Coronary artery (tissue), 2 donors: ENCODE measurements at regions not wholly inside any gene's neighbourhood (a gene's known extent, or its start where the extent isn't known, plus 50 kb on each side); places are given as distances from the start of the nearest gene placed in this dataset.
A peak's percentile ranks its signal among the peaks of the same experiment; 100 is the strongest.
"Not testable (repeated sequence)": the region's sequence is repeated elsewhere in the genome, so short reads cannot be mapped to it uniquely, and the experiment has no call there.

ENCODE experiments used
- DNase-seq: peaks from one replicate; pipeline ENCODE4 v3.0.0-alpha.2; 2017; ENCODE audit warnings: low spot score
- H3K27ac ChIP-seq, 2 donors: fragments of 200-600 bp; sonication (generic); one replicate each; pipeline ENCODE4 v1.5.1; 2016 to 2019
- H3K4me3 ChIP-seq: fragments of 200-600 bp; sonication (generic); 2 replicates; pipeline ENCODE4 v1.5.1; 2016; ENCODE audit warnings: mild to moderate bottlenecking, moderate library complexity
- CTCF ChIP-seq: fragments of 200-600 bp; sonication (generic); IDR thresholded peaks from one replicate; pipeline ENCODE4 v1.5.1; 2019; ENCODE audit warnings: antibody characterized with exemption

DNA sequence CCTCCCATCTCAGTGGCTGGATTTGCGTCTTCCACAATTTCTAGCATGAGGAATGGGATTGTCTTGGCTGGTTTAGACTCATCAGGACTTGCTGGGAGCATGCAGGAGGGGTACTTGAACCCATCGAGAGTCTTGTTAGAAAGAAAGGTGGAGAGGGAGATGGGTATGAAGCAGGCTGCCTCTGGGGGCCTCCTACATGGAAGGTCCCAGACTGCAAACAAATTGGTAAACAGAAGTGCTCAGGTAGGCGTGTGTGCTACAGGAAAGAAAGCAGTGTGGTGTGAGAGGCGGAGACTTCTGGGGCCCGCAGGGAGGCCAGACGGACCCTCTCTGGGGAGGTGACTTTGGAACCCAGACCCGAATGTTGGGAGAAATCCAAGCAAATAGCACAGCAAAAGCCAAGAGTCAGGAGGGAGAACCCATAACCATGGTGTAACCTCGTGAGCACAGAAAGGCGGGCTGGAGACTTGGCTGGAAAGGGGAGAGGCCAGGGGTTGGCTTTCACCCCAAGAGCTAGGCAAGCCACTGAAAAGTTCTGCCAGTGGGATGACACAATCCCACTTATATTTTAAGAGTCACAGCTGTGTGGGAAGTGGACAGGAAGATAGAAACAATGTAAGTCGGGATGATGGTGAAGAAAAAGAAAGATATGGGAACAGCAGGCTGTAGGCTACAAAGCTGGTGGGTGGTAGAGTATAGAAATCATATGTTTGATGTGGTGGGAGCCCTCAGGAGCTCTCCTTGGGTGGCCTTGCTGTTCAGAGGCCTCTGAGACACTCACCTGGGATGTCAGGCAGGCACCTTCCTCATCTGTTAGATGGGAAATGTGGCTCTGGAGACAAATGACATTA lies 130.1 kb upstream of the PRR20G start:
- Histone ChIP-seq H3K27ac (no peak overlapping the region), H3K4me3 (no peak overlapping the region)
- DNase-seq, result peak; percentile 65
- TF ChIP-seq CTCF, result no peak

DNA sequence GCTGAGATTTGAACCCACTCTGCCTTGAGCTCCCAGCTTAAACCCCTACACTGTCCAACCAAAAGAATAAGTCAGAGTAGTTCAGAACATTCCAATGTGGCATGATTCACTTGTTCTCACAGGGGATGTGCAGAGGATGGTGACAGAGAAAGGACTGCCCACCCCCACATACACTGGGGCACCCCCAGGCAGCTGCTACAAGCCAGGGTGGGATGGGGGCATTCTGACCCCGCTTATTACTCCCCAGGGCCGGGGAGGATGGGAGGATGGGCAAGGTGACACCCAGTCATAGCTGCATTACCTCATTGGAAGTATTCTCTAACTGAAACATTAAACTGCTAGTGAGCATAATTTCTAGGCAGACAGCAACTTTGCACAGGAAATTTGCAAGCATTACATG lies 126.0 kb upstream of the PRR20G start:
- DNase-seq, result no peak
- no peak for TF ChIP-seq CTCF
- H3K27ac ChIP-seq, result no peak overlapping the region
- H3K4me3 ChIP-seq, result no peak overlapping the region

DNA sequence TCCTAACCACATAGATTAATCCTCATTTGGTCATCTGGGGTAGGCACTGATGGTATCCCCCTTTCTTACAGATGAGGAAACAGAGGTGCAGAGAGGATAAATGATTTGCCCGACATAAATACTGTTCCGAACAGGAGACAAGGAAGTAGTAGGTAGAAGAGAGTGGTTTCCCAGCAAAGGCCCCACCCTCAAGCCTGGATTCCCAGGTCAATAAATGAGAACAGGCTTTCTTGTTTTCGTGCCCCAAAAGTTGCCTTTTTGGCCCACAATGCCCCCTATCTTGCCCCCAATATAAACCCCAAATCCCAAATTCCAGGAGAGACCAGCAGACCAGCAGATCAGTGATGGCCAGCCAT lies 125.5 kb upstream of the PRR20G start:
- no peak for DNase-seq
- Histone ChIP-seq H3K4me3 (no peak overlapping the region), H3K27ac (no peak overlapping the region)
- no peak for TF ChIP-seq CTCF

- H3K4me3 ChIP-seq, result no peak overlapping the region
- DNase-seq, result peak; percentile 64
- no peak overlapping the region for H3K27ac ChIP-seq
- TF ChIP-seq CTCF, result no peak
Measured at GRCh38 chr3:127412578-127413317, 124.9 kb upstream of the PRR20G start.

DNA sequence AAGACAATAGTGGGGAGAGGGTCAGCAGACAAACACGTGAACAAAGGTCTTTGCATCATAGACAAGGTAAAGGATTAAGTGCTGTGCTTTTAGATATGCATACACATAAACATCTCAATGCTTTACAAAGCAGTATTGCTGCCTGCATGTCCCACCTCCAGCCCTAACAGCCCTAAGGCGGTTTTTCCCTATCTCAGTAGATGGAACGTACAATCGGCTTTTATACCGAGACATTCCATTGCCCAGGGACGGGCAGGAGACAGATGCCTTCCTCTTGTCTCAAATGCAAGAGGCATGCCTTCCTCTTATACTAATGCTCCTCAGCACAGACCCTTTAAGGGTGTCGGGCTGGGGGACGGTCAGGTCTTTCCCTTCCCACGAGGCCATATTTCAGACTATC lies 124.0 kb upstream of the PRR20G start:
- not testable (repeated sequence) for H3K27ac ChIP-seq, H3K4me3 ChIP-seq, DNase-seq

GRCh38 chr3:127411083-127411727 lies 123.4 kb upstream of the PRR20G start:
- Histone ChIP-seq H3K4me3 (no peak overlapping the region), H3K27ac (no peak overlapping the region)
- no peak for TF ChIP-seq CTCF
- no peak for DNase-seq

DNA sequence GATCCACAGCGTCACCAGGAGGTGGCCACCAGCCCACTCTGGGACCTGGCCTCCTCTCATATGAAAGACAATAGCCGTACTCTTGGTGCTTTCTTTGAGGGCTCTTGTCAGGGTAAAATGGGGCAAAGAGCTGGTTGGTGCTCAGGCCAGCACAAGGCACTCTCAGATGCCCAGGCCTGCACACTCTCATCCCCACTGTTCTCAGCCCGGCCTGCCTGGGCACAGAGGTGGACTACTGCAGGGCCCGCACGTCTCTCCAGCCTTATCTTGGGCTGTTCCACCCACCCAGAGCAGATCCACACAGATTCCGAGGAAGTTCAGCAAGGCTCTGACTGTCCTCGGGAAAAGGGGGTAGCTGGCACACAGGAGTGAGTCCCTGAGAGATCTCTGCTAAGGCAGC lies 122.8 kb upstream of the PRR20G start:
- H3K27ac ChIP-seq, result no peak overlapping the region
- DNase-seq, result no peak
- no peak for TF ChIP-seq CTCF
- no peak overlapping the region for H3K4me3 ChIP-seq
